HG03039 (cell line): ENCODE measurements at regions not wholly inside any gene's neighbourhood (a gene's known extent, or its start where the extent isn't known, plus 50 kb on each side); places are given as distances from the start of the nearest gene placed in this dataset.

Source experiments
- ATAC-seq: cut with Tn5 transposase; IDR thresholded peaks from one replicate; pipeline ENCODE4 v1.9.1; 2021; ENCODE audit warnings: mild to moderate bottlenecking, moderate library complexity; ENCODE audit not compliant: unreplicated experiment

DNA sequence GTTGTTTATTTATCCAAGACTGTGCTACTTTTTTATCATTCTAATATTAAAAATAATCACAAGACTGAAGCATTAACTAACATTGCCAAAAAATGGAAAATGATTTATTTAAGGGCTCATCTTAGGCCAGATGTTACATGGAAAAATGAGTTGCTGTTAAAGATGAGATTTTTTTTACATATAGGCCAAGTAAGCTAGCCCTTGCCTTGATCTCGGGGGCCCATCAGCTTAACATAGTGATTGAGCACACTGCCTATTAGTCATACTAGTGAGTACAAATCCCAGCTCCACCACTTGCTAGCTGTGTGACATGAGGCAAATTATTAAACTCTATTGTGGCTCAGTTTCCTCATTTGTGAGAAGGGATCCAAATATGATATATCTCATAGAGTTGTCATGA, 275.9 kb upstream of the SNX7 start:
- no peak for ATAC-seq

DNA sequence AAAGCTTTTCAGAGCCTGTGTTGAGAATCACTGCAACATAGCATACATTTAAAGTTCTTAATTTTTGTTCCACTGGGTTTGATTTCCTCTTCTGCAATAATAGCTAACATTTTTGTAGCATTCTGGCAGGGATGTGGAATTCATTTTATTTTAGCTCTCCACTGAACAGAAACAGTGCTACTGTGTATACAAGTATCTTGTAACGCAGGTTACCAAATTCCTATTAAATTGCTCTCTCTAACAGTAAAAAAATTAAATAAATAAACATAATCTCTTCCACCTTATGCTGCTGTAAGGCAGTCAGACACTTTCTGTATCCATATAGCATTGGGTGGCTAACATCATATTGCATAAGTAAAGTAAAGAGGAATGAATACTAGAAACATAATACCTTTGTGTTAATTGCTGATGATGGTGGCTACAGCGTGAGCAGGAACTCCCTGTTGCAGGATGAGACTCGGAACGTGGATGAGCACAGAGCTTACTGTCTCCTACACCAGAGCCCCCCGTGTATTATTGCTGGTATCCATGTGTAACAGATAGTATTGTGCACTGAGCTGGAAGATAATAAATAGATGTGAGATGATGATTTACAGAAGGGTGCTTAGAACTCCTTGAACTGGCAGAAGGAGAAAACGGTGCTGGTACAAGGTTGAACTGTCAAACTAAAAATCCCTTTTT, 276.9 kb upstream of the SNX7 start:
- ATAC-seq = no peak

GRCh38 chr1:98382986-98383740, 278.4 kb upstream of the SNX7 start:
- no peak for ATAC-seq

- ATAC-seq = no peak
Observed at GRCh38 chr1:98382586-98382985, 278.9 kb upstream of the SNX7 start.

DNA sequence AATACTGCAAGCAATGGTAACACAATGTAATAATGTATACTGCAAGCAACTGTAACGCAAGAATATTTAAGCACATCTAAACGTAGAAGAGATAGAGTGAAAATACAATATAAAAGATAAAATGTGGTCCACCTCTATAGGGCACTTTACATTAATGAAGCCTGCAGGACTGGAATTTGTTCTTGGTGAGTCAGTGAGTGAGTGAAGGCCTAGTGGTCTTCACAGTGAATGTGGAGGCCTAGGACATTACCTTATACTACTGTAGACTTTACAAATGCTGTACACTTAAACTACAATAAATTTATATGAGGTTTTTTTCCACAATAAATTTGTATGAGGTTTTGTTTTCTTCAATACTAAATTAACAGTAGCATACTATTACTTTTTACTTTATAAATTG, 287.4 kb upstream of the SNX7 start:
- no peak for ATAC-seq

GRCh38 chr1:98373056-98373455, 288.5 kb upstream of the SNX7 start:
- no peak for ATAC-seq

GRCh38 chr1:98371764-98372163, 289.8 kb upstream of the SNX7 start:
- ATAC-seq = no peak

DNA sequence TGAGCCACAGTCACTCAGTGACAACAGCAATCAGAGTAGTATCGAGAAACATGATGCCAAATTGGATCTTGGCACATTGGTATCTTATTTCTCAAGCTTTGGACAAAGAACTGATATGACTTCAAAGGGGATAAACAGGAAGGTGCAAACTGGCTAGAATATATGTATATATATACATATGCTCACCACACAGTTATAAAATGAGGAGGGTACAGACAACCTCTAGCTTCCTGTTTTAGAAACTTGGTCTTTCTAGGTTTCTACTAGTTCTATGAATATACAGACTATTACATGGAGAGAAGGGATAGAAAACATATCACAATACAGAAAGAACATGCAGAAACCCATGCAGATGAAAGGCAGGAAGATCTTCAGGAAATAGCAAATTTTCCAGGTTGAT, 292.1 kb upstream of the SNX7 start:
- no peak for ATAC-seq

DNA sequence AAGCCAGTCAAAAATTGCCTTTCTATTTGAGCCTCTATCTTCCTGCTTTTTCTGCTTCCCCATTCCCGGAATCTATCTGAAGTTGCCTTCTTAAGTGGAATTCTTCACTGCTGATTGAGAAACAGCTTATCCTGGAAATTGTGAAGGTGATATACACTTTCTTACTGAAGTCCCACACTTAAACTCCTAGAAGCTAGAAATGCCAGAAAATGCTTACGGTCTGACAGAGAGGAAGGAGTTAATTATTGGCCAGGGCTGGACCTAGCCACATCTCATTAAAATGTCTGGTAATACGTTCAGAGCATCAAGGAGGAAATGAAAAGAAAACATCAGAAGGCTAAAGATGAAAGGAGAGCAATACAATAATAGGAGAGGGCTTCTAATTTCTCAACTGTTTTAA, 292.5 kb upstream of the SNX7 start:
- ATAC-seq = no peak

DNA sequence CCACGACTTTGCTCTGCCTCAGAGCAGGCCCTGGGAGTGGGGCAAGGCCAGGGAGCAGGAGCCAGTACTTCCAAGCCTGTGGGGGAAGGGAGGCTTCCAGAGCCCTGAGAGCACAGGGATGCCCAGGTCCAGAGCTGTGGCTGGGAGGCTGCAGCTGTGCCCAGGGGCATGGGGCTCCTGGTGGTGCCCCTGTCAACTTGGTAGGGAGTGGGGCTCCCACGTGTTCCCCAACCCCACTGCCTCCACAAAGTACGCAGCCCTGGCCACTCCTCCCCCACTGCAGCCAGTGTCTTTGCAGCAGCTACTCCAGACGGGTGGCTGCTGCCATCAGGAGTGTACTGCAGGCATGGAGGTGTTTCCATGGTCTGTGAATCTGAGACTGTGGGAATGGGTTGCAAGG, 294.1 kb upstream of the SNX7 start:
- ATAC-seq = no peak

GRCh38 chr1:98366343-98366742, 295.2 kb upstream of the SNX7 start:
- ATAC-seq = no peak

DNA sequence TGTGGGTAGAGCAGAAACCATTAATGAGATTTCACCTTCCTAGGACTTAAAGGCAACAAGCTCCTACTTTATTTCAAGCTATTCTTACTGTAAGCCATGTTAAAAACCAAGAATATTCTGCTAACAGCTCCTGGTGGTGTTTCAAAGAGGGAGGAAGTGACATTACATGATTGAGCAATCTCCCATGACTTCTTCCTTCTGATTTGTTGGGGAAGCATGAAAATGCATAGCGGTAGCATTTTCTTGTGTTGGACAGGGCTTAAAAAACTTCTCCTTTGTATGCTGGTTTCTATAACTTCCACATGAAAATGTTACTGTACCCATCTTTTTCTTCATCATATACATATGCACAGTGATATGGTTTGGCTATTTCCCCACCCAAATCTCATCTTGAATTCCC, 297.0 kb upstream of the SNX7 start:
- no peak for ATAC-seq

GRCh38 chr1:98360864-98361263, 300.7 kb upstream of the SNX7 start:
- no peak for ATAC-seq

GRCh38 chr1:98355656-98356383, 305.7 kb upstream of the SNX7 start:
- ATAC-seq = no peak

GRCh38 chr1:98352378-98352777, 309.1 kb upstream of the SNX7 start:
- ATAC-seq = no peak

DNA sequence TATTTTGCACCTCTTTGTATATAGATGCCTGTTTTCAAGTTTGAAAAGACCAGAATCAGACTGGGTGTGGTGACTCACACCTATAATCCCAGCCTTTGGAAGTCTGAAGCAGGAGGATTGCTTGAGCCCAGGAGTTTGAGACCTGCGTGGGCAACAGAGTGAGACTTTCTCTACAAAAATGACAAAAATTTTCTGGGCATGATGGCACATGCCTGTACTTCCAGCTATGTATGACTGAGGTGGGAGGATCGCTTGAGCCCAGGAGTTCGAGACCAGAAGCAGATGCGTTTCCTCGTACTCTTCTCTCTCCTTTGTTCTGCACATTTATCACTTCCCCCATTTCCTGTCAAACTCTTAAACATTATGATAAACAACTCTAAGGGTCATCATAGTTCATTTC, 310.0 kb upstream of the SNX7 start:
- ATAC-seq = no peak

DNA sequence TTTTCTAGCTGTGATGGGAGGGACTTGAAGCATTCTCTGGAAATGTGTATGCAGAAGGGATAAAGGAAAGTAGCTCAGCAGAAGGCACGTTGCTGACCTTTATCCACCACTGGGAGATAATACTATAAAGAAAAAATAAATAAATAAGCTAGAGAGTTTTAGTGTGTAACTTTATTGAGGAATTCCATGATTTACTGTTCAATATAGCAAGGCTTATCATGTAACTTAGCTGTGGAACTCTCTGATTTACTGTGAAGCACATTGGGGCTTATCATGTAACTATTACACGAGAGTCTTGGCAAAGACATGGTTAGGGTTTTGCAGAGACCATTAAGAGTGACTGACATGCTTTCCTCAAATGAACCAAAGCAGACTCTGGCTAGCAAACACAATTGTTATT, 316.1 kb upstream of the SNX7 start:
- ATAC-seq = no peak

- no peak for ATAC-seq
Observed at GRCh38 chr1:98344731-98345130, 316.8 kb upstream of the SNX7 start.

GRCh38 chr1:98342566-98342965, 319.0 kb upstream of the SNX7 start:
- ATAC-seq = no peak

DNA sequence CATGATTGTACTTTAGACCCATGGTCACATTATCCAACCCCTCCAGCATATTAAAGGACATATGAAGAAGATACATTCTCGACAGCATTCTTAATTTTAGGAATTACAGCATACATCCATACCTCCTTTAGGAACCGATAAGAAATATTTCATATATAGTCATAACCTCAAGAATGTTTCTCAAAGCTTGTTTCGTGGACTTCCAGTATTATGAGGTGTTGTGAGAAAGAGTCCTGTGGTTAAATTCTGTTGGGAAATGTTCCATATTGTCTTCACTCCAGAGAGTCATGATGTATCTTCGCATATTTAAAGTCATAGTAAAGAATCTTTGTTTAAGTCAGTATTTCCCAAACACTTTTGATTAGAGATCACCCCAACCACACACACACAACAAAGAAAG, 321.0 kb upstream of the SNX7 start:
- no peak for ATAC-seq

DNA sequence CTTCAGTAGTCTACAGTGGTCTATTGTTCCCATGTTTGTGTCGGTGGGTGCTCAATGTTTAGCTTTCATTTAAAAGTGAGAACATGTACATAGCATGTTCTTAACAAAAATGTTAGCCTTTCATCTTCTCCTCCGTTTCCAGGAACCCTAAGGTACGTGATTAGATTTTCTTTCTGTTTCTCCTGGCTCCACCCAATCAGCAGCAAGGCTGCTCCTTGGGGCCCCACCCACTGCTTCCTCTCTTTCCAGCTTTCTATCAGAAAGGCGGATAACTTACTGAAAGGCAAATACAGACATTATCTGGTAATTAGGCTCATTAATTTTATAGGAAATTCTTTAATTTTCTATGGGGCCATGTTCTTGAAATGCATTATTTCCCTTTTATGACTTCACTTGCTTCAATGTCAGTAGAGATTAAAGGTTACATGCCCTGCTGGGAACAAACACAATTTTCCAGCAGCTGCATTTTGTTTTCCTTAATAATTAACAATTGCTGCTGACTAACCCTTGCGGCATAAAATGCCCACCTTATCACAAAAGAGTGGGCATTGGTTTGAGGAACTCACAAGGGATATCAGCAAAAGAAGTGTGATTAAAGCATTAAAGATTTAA, 324.9 kb upstream of the SNX7 start:
- ATAC-seq = no peak

- ATAC-seq = no peak
Observed at GRCh38 chr1:98333936-98334335, 327.6 kb upstream of the SNX7 start.
